H1 (cell line): ENCODE measurements at regions not wholly inside any gene's neighbourhood (a gene's known extent, or its start where the extent isn't known, plus 50 kb on each side); places are given as distances from the start of the nearest gene placed in this dataset.
"Not testable (repeated sequence)": the region's sequence is repeated elsewhere in the genome, so short reads cannot be mapped to it uniquely, and the experiment has no call there.

Experiments
- CTCF ChIA-PET: fragments of 300-600 bp; sonication (Branson Sonifier 250); formaldehyde crosslinking; loops from one replicate; lab custom pipeline; 2021; ENCODE audit not compliant: partially characterized antibody; lab: Charles Lee
- POLR2A ChIA-PET: fragments of 300-600 bp; sonication (Branson Sonifier 250); formaldehyde crosslinking; loops from one replicate; lab custom pipeline; 2021; ENCODE audit warnings: inconsistent platforms; ENCODE audit not compliant: partially characterized antibody; lab: Charles Lee
- DNase-seq, 2 experiments: peaks; one replicate each; pipeline versions ENCODE4 v3.0.0 to v3.0.0-alpha.2; 2010 to 2022; ENCODE audit warnings: low spot score in 2 of 2, low read depth in 1 of 2, mixed read lengths in 1 of 2
- FAIRE-seq: peaks from 2 replicates; lab custom pipeline; 2011; peaks lifted over from hg19 to GRCh38; lab: Jason Lieb, UNC
- H2AFZ ChIP-seq: 2 replicates; pipeline ENCODE4 v1.8.1; 2012; ENCODE audit warnings: low read length, inconsistent platforms
- H2AK5ac ChIP-seq: 2 replicates; pipeline ENCODE4 v1.6.1; 2013; ENCODE audit warnings: low read depth, low read length
- H2BK120ac ChIP-seq: replicated peaks from 2 replicates; pipeline ENCODE3; 2013; ENCODE audit warnings: low read depth, low read length, inconsistent platforms
- H2BK12ac ChIP-seq: 2 replicates; pipeline ENCODE4 v1.6.1; 2013; ENCODE audit warnings: low read depth, low read length
- H2BK15ac ChIP-seq: 2 replicates; pipeline ENCODE4 v1.6.1; 2013; ENCODE audit warnings: low read length
- H2BK20ac ChIP-seq: 2 replicates; pipeline ENCODE4 v1.6.1; 2013; ENCODE audit warnings: low read length
- H2BK5ac ChIP-seq: 2 replicates; pipeline ENCODE4 v1.6.1; 2013; ENCODE audit warnings: low read depth, low read length
- H3K14ac ChIP-seq: 2 replicates; pipeline ENCODE4 v1.6.1; 2013; ENCODE audit warnings: inconsistent platforms; ENCODE audit not compliant: insufficient read length
- H3K18ac ChIP-seq: 2 replicates; pipeline ENCODE4 v1.6.1; 2013; ENCODE audit warnings: low read length; ENCODE audit errors: extremely low read depth
- H3K23ac ChIP-seq: 2 replicates; pipeline ENCODE4 v1.6.1; 2013; ENCODE audit warnings: inconsistent platforms; ENCODE audit not compliant: insufficient read length
- H3K23me2 ChIP-seq: 2 replicates; pipeline ENCODE4 v1.6.1; 2013; ENCODE audit warnings: low read depth, low read length
- H3K27ac ChIP-seq: 2 replicates; pipeline ENCODE4 v1.6.1; 2011; ENCODE audit warnings: low read depth, low read length, inconsistent platforms
- H3K27me3 ChIP-seq, 4 experiments: replicated peaks in 1 of 4; 1 replicate in 1 of 4; 2 replicates in 3 of 4; pipeline versions ENCODE4 v1.6.1 to v1.8.1; 2011 to 2013; ENCODE audit warnings: low read length in 3 of 4, mild to moderate bottlenecking in 3 of 4, inconsistent platforms in 2 of 4, mixed read lengths in 2 of 4, moderate library complexity in 1 of 4; ENCODE audit not compliant: control insufficient read depth in 3 of 4, insufficient read depth in 3 of 4; ENCODE audit errors: extremely low read depth in 1 of 4
- H3K36me3 ChIP-seq, 4 experiments: 2 replicates each; pipeline versions ENCODE4 v1.6.1 to v1.8.1; 2011 to 2013; ENCODE audit warnings: mild to moderate bottlenecking in 4 of 4, low read length in 3 of 4, moderate library complexity in 2 of 4, control low read depth in 1 of 4, inconsistent platforms in 1 of 4; ENCODE audit not compliant: insufficient read depth in 4 of 4, control insufficient read depth in 2 of 4
- H3K4ac ChIP-seq: replicated peaks from 2 replicates; pipeline ENCODE3; 2013; ENCODE audit warnings: low read length, low read depth, mixed read lengths, inconsistent platforms; ENCODE audit not compliant: insufficient read length
- H3K4me1 ChIP-seq, 4 experiments: replicated peaks in 1 of 4; 1 replicate in 1 of 4; 2 replicates in 3 of 4; pipeline versions ENCODE4 v1.6.1 to v1.8.1; 2011 to 2013; ENCODE audit warnings: low read length in 3 of 4, inconsistent platforms in 2 of 4, mixed read lengths in 1 of 4; ENCODE audit not compliant: insufficient read depth in 4 of 4, control insufficient read depth in 3 of 4
- H3K4me2 ChIP-seq, 2 experiments: 2 replicates each; pipeline versions ENCODE4 v1.6.1 to v1.8.1; 2011 to 2013; ENCODE audit warnings: low read depth in 2 of 2, low read length in 2 of 2, control low read depth in 1 of 2, inconsistent platforms in 1 of 2, mild to moderate bottlenecking in 1 of 2; ENCODE audit not compliant: insufficient read depth in 1 of 2
- H3K4me3 ChIP-seq, 4 experiments: fragments of 200-600, 300-600 bp in 1 of 4; sonication (generic), shearing (Covaris generic), sonication (Bioruptor Twin) in 1 of 4; 2 replicates each; pipeline versions ENCODE4 v1.5.1 to v1.8.1; 2011 to 2016; ENCODE audit warnings: low read length in 4 of 4, low read depth in 3 of 4, control low read depth in 2 of 4, inconsistent platforms in 2 of 4, mild to moderate bottlenecking in 2 of 4, mixed read lengths in 1 of 4, moderate library complexity in 1 of 4; ENCODE audit not compliant: insufficient read depth in 2 of 4; ENCODE audit errors: extremely low read depth in 1 of 4
- H3K56ac ChIP-seq: replicated peaks from 2 replicates; pipeline ENCODE3; 2013; ENCODE audit warnings: low read depth, mild to moderate bottlenecking, mixed read lengths, low read length, inconsistent platforms; ENCODE audit not compliant: insufficient read length
- H3K79me1 ChIP-seq: 2 replicates; pipeline ENCODE4 v1.6.1; 2013; ENCODE audit warnings: low read depth, low read length, control low read depth
- H3K79me2 ChIP-seq, 2 experiments: 2 replicates each; pipeline versions ENCODE4 v1.6.1 to v1.8.1; 2012 to 2013; ENCODE audit warnings: low read length in 2 of 2, mild to moderate bottlenecking in 2 of 2, inconsistent platforms in 1 of 2; ENCODE audit not compliant: insufficient read depth in 2 of 2, control insufficient read depth in 1 of 2
- H3K9ac ChIP-seq, 4 experiments: replicated peaks in 1 of 4; 1 replicate in 1 of 4; 2 replicates in 3 of 4; pipeline versions ENCODE4 v1.6.1 to v1.8.1; 2011 to 2013; ENCODE audit warnings: low read depth in 3 of 4, low read length in 3 of 4, control low read depth in 2 of 4, mild to moderate bottlenecking in 2 of 4, moderate library complexity in 2 of 4, inconsistent platforms in 1 of 4; ENCODE audit errors: extremely low read depth in 1 of 4
- H3K9me3 ChIP-seq, 2 experiments: 2 replicates each; pipeline versions ENCODE4 v1.6.1 to v1.8.1; 2012 to 2013; ENCODE audit warnings: mild to moderate bottlenecking in 2 of 2, moderate library complexity in 2 of 2, control low read depth in 1 of 2, inconsistent platforms in 1 of 2, low read depth in 1 of 2, low read length in 1 of 2, mixed read lengths in 1 of 2; ENCODE audit not compliant: insufficient read depth in 2 of 2
- H4K20me1 ChIP-seq, 2 experiments: replicated peaks in 1 of 2; 2 replicates each; pipeline versions ENCODE3 to v1.8.1; 2011 to 2013; ENCODE audit warnings: inconsistent platforms in 2 of 2, low read length in 2 of 2, mild to moderate bottlenecking in 1 of 2; ENCODE audit not compliant: insufficient read depth in 2 of 2, control insufficient read depth in 1 of 2
- H4K5ac ChIP-seq: 2 replicates; pipeline ENCODE4 v1.6.1; 2013; ENCODE audit warnings: low read length, low read depth, mixed read lengths, inconsistent platforms; ENCODE audit not compliant: insufficient read length
- H4K8ac ChIP-seq: 2 replicates; pipeline ENCODE4 v1.8.0; 2013; ENCODE audit warnings: mild to moderate bottlenecking, moderate library complexity, low read length, inconsistent platforms; ENCODE audit not compliant: insufficient read depth; ENCODE audit errors: extremely low read depth
- H4K91ac ChIP-seq: replicated peaks from 2 replicates; pipeline ENCODE3; 2013; ENCODE audit warnings: low read length, mixed read lengths, inconsistent platforms; ENCODE audit not compliant: insufficient read length
- EP300 ChIP-seq, 2 experiments: IDR thresholded peaks; 1 replicate in 1 of 2; 2 replicates in 1 of 2; pipeline ENCODE4 v1.6.1; 2011 to 2012; ENCODE audit warnings: low read depth in 2 of 2, low read length in 2 of 2, mild to moderate bottlenecking in 2 of 2, borderline replicate concordance in 1 of 2, inconsistent platforms in 1 of 2, moderate library complexity in 1 of 2
- WGBS, 2 experiments: shearing (Covaris generic) in 1 of 2; methylation state at CpG; one replicate each; pipeline versions ENCODE4 v1.1.6 to v1.1.7; 2013 to 2015; ENCODE audit warnings: low lambda C conversion rate in 2 of 2, mixed read lengths in 2 of 2, inconsistent platforms in 1 of 2, low coverage in 1 of 2, missing lambda C conversion rate in 1 of 2; ENCODE audit not compliant: insufficient replicate concordance in 2 of 2, insufficient coverage in 1 of 2, insufficient read length in 1 of 2; ENCODE audit errors: extremely low coverage in 1 of 2, missing lambda C conversion rate in 1 of 2; 5-methylcytosine and 5-hydroxymethylcytosine counted together

GRCh38 chr9:75273055-75273454 is 184.7 kb downstream of the OSTF1 start:
- H3K14ac ChIP-seq, H3K23me2 ChIP-seq, H3K79me1 ChIP-seq, H3K9ac ChIP-seq, H3K27me3 ChIP-seq, H3K23ac ChIP-seq, H3K4me3 ChIP-seq, H4K8ac ChIP-seq, H4K91ac ChIP-seq, H3K18ac ChIP-seq, CTCF ChIA-PET, H2BK15ac ChIP-seq, H2BK5ac ChIP-seq, H3K27ac ChIP-seq, H2BK12ac ChIP-seq, H2AK5ac ChIP-seq, H3K79me2 ChIP-seq, H4K20me1 ChIP-seq, H3K36me3 ChIP-seq, H3K4ac ChIP-seq, H2BK120ac ChIP-seq, POLR2A ChIA-PET, H3K56ac ChIP-seq, FAIRE-seq, H2AFZ ChIP-seq, H3K4me1 ChIP-seq, H4K5ac ChIP-seq, H2BK20ac ChIP-seq, H3K4me2 ChIP-seq, DNase-seq: not testable (repeated sequence)
- peaks cover 8 to 21% of the 10 kb centered on the region in 2 experiments; a peak in 2 of 4 replicates for H3K9me3 ChIP-seq
- whole genome bisulfite sequencing, 2 experiments, result 88% methylated on average over 7 of the region's 10 CpGs; no CpG with 5 or more reads in 1 of the 2 experiments
- TF ChIP-seq EP300 (IDR thresholded peaks at IDR 0.05; ENCODE audit: borderline replicate concordance in 1 of 2, low read depth in 2 of 2, low read length in 2 of 2), result peak in 1 of 2 experiments; percentile 89; a peak in 1 of 3 replicates
